Ishikawa (cell line): ENCODE measurements at regions not wholly inside any gene's neighbourhood (a gene's known extent, or its start where the extent isn't known, plus 50 kb on each side); places are given as distances from the start of the nearest gene placed in this dataset.
A peak's percentile ranks its signal among the peaks of the same experiment; 100 is the strongest.

Experiments
- CEBPB ChIP-seq: IDR thresholded peaks from 2 replicates; pipeline ENCODE4 v1.6.1; 2012
- CREB1 ChIP-seq: IDR thresholded peaks from 2 replicates; pipeline ENCODE4 v1.6.1; 2012; ENCODE audit warnings: low read depth
- EGR1 ChIP-seq: IDR thresholded peaks from 2 replicates; pipeline ENCODE4 v1.6.1; 2012
- EP300 ChIP-seq: IDR thresholded peaks from 2 replicates; pipeline ENCODE4 v1.6.1; 2012; ENCODE audit warnings: borderline replicate concordance
- FOXM1 ChIP-seq: IDR thresholded peaks from 2 replicates; pipeline ENCODE4 v1.6.1; 2012; ENCODE audit warnings: low read depth, borderline replicate concordance
- NFIC ChIP-seq: IDR thresholded peaks from 2 replicates; pipeline ENCODE4 v1.6.1; 2012
- RAD21 ChIP-seq: IDR thresholded peaks from 2 replicates; pipeline ENCODE4 v1.6.1; 2012; ENCODE audit warnings: low read depth
- TAF1 ChIP-seq: IDR thresholded peaks from 2 replicates; pipeline ENCODE4 v1.6.1; 2012; ENCODE audit warnings: low read depth, mild to moderate bottlenecking
- TCF12 ChIP-seq: IDR thresholded peaks from 2 replicates; pipeline ENCODE4 v1.6.1; 2012; ENCODE audit warnings: low read depth
- TEAD4 ChIP-seq: IDR thresholded peaks from 2 replicates; pipeline ENCODE4 v1.6.1; 2012
- YY1 ChIP-seq: IDR thresholded peaks from 2 replicates; pipeline ENCODE4 v1.6.1; 2012; ENCODE audit warnings: low read depth
- ZBTB7A ChIP-seq: IDR thresholded peaks from 2 replicates; pipeline ENCODE4 v1.6.1; 2012; ENCODE audit warnings: low read depth
- TF ChIP-seq, protein P1 (sequence below): IDR thresholded peaks from 2 replicates; pipeline ENCODE4 v1.6.1; 2012; ENCODE audit warnings: low read depth, mild to moderate bottlenecking
- TF ChIP-seq, protein P2 (sequence below): IDR thresholded peaks from 2 replicates; pipeline ENCODE4 v1.6.1; 2012
- TF ChIP-seq, protein P3 (sequence below): IDR thresholded peaks from 2 replicates; pipeline ENCODE4 v1.6.1; 2012

DNA sequence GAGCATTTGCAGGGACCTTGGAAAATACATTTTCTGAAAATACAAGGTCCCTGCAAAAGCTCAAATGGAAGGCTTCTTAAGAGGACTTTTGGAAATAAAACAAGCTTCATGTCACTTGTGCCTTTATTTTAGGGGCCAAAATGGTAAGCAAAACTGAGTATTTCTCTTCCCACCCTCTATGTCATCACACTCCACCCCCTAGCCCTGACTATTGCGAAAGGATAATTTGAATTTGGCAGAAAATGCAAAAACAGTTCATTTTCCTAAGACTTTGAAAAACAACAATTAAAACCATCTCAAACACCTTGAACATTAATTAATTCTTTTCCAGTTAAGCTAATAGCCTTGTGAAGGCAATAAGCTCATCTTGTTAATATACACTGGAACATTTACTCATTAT is 201.7 kb downstream of the TM2D1 start:
- no peak for TF ChIP-seq NFIC
- TF ChIP-seq CEBPB: peak; percentile 24; the same call in 1 of the 2 replicates

DNA sequence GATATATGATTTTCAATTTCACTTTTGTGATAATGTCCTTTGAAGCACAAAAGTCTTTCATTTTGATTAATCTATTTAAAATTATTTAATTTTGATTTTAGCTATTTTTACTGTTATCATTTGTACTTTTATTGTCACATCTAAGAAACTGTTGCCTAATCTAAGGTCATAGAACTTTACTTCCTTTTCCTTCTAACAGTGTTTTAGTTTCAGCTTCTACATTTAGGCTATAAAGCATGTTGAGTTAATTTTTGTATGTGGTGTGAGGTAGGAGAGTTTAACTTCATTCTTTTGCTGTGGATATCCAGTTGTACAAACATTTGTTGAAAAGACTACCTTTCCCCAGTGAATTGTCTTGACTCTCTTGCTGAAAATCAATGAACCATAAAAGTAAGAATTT is 204.5 kb downstream of the TM2D1 start:
- TF ChIP-seq EP300 (no peak), ZBTB7A (no peak), NFIC (no peak), TAF1 (no peak), FOXM1 (no peak), CREB1 (no peak), EGR1 (no peak), TCF12 (no peak), RAD21 (no peak), TEAD4 (no peak), YY1 (no peak), CEBPB (no peak)
- TF ChIP-seq, protein P1, sequence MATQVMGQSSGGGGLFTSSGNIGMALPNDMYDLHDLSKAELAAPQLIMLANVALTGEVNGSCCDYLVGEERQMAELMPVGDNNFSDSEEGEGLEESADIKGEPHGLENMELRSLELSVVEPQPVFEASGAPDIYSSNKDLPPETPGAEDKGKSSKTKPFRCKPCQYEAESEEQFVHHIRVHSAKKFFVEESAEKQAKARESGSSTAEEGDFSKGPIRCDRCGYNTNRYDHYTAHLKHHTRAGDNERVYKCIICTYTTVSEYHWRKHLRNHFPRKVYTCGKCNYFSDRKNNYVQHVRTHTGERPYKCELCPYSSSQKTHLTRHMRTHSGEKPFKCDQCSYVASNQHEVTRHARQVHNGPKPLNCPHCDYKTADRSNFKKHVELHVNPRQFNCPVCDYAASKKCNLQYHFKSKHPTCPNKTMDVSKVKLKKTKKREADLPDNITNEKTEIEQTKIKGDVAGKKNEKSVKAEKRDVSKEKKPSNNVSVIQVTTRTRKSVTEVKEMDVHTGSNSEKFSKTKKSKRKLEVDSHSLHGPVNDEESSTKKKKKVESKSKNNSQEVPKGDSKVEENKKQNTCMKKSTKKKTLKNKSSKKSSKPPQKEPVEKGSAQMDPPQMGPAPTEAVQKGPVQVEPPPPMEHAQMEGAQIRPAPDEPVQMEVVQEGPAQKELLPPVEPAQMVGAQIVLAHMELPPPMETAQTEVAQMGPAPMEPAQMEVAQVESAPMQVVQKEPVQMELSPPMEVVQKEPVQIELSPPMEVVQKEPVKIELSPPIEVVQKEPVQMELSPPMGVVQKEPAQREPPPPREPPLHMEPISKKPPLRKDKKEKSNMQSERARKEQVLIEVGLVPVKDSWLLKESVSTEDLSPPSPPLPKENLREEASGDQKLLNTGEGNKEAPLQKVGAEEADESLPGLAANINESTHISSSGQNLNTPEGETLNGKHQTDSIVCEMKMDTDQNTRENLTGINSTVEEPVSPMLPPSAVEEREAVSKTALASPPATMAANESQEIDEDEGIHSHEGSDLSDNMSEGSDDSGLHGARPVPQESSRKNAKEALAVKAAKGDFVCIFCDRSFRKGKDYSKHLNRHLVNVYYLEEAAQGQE: no peak
- TF ChIP-seq, protein P2, sequence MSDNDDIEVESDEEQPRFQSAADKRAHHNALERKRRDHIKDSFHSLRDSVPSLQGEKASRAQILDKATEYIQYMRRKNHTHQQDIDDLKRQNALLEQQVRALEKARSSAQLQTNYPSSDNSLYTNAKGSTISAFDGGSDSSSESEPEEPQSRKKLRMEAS: no peak
- TF ChIP-seq, protein P3, sequence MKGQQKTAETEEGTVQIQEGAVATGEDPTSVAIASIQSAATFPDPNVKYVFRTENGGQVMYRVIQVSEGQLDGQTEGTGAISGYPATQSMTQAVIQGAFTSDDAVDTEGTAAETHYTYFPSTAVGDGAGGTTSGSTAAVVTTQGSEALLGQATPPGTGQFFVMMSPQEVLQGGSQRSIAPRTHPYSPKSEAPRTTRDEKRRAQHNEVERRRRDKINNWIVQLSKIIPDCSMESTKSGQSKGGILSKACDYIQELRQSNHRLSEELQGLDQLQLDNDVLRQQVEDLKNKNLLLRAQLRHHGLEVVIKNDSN: no peak

DNA sequence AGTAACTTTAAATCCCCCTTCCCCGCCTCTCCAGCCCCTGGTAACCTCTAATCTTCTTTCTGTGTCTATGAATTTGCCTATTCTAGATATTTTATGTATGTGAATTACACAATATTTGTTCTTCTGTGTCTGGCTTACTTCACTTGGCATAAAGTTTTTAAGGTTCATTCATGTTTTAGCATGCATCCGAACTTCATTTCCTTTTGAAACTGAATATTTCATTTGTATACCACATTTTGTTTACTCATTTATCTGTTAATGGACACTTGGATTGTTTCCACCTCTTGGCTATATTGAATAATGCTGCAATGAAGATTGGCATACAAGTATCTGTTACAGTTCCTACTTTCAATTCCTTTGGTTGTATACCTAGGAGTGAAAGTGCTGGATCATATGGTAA is 205.3 kb downstream of the TM2D1 start:
- TF ChIP-seq, protein P3: no peak
- no peak for TF ChIP-seq EGR1
- TF ChIP-seq, protein P2: no peak
- no peak for TF ChIP-seq CEBPB
- no peak for TF ChIP-seq TAF1
- no peak for TF ChIP-seq TEAD4
- TF ChIP-seq RAD21: no peak
- TF ChIP-seq NFIC: no peak
- TF ChIP-seq TCF12: no peak
- no peak for TF ChIP-seq EP300
- TF ChIP-seq, protein P1: no peak
- no peak for TF ChIP-seq ZBTB7A
- no peak for TF ChIP-seq FOXM1
- TF ChIP-seq CREB1: no peak
- no peak for TF ChIP-seq YY1

DNA sequence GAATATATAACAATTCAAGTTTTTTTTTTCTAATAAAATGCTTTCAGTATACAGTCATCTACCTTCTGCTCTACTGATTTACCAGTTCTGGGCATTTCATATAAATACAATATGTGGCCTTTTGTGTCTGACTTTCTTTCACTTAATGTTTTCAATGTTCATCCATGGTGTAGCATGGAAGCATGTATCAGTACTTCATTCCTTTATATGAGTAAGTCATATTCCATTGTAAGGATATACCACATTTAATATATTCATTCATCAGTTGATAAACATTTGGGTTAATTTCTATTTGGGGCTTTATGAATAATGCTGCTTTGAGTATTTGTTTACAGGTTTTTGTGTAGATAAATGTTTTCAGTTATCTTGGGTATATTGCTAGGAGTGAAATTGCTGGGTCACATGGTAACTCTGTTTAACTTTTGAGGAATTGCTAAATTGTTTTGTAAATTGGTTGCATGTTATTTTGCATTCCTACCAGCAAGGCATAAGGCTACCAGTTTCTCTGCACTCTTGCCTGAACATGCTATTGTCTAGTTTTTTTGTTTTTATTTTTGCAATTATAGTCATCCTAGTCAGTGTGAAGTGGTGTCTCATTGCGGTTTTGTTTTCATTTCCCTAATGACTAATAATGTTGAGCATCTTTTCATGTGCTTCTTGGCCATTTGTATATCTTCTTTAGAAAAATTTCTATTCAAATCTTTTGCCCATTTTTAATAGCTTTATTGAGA is 206.1 kb downstream of the TM2D1 start:
- TF ChIP-seq ZBTB7A (no peak), TAF1 (no peak), NFIC (no peak), TCF12 (no peak), FOXM1 (no peak)

DNA sequence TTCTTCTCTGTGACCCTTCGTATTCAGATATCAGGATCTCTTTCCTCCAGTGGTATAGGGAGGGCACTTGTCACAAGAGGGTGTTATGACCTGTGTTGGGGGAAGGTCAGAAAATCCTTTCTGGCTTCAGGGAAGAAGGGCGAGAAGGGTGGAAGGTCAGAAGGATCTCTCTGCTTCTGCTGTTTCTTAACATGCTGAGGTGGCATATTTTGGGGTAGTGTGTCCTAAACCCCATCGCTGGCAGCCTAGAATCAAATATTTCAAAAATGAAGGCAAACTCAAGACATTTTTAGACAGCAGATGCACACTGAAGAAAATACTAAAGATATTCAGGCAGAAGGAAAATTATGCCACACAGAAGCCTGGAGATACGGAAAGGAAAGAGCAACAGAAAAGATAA is 207.6 kb downstream of the TM2D1 start:
- TF ChIP-seq, protein P1: no peak
